ENCODE measurements at regions not wholly inside any gene's neighbourhood (a gene's known extent, or its start where the extent isn't known, plus 50 kb on each side); places are given as distances from the start of the nearest gene placed in this dataset.

GRCh38 chrX:125006704-125007103, 313.0 kb upstream of the TEX13C start:
- no peak for TF ChIP-seq POLR2AphosphoS5 (IDR thresholded peaks at IDR 0.05; ENCODE audit: low read depth, low read length)
- no peak for TF ChIP-seq POLR2A (IDR thresholded peaks at IDR 0.05; ENCODE audit: low read depth, low read length)
- TF ChIP-seq TAF1 (IDR thresholded peaks at IDR 0.05; ENCODE audit: low read depth, low read length) = no peak
- TF ChIP-seq POU2F2 (IDR thresholded peaks at IDR 0.05; ENCODE audit: low read depth, low read length) = no peak
- TF ChIP-seq SPI1 (IDR thresholded peaks at IDR 0.05; ENCODE audit: low read depth, low read length) = no peak

All from GM12891 (cell line).